ENCODE measurements at regions not wholly inside any gene's neighbourhood (a gene's known extent, or its start where the extent isn't known, plus 50 kb on each side); places are given as distances from the start of the nearest gene placed in this dataset.

GRCh38 chr2:234212534-234212933 lies 162.0 kb downstream of the SPP2 start:
- TF ChIP-seq TAF1 (IDR thresholded peaks at IDR 0.05; ENCODE audit: borderline replicate concordance, low read depth, low read length) (no peak), POLR2AphosphoS5 (IDR thresholded peaks at IDR 0.05; ENCODE audit: low read depth, low read length) (no peak), POLR2A (IDR thresholded peaks at IDR 0.05; ENCODE audit: low read depth, low read length) (no peak)
